Sigmoid colon (tissue), 6 donors: ENCODE measurements at regions not wholly inside any gene's neighbourhood (a gene's known extent, or its start where the extent isn't known, plus 50 kb on each side); places are given as distances from the start of the nearest gene placed in this dataset.

Experiments used
- DNase-seq: peaks from one replicate; pipeline ENCODE4 v3.0.0-alpha.2; 2019
- H3K27ac ChIP-seq, 4 donors: fragments of 200-600 bp; sonication (generic); one replicate each; pipeline ENCODE4 v1.5.1; 2016 to 2019; ENCODE audit warnings: mild to moderate bottlenecking in 1 of 4
- H3K27me3 ChIP-seq, 3 donors: fragments of 200-600 bp; sonication (generic); one replicate each; pipeline ENCODE4 v1.5.1; 2019; ENCODE audit warnings: mild to moderate bottlenecking in 1 of 3
- H3K36me3 ChIP-seq, 4 donors: fragments of 200-600 bp; sonication (generic); one replicate each; pipeline ENCODE4 v1.5.1; 2016 to 2019
- H3K4me1 ChIP-seq, 4 donors: fragments of 200-600 bp; sonication (generic); one replicate each; pipeline ENCODE4 v1.5.1; 2017 to 2019
- H3K4me3 ChIP-seq, 4 donors: fragments of 200-600 bp; sonication (generic); one replicate each; pipeline ENCODE4 v1.5.1; 2017 to 2019; ENCODE audit warnings: mild to moderate bottlenecking in 2 of 4, moderate library complexity in 1 of 4
- H3K9me3 ChIP-seq, 4 donors: fragments of 200-600 bp in 3 of 4; sonication (generic) in 3 of 4; one replicate each; pipeline versions ENCODE4 v1.5.1 to v1.6.1; 2013 to 2019
- CTCF ChIP-seq, 4 experiments: fragments of 450-650 bp in 3 of 4; fragments of 200-600 bp in 1 of 4; IDR thresholded peaks; one replicate each; pipeline ENCODE4 v1.5.1; 2016 to 2019; ENCODE audit warnings: antibody characterized with exemption in 4 of 4, mild to moderate bottlenecking in 3 of 4, moderate library complexity in 2 of 4
- EP300 ChIP-seq, 4 donors: sonication (generic); formaldehyde crosslinking; IDR thresholded peaks; one replicate each; pipeline ENCODE4 v1.6.1; 2017; ENCODE audit warnings: antibody characterized with exemption in 4 of 4
- POLR2A ChIP-seq, 2 donors: fragments of 450-650 bp; IDR thresholded peaks; one replicate each; pipeline ENCODE4 v1.6.1; 2016; ENCODE audit warnings: antibody characterized with exemption in 2 of 2, mild to moderate bottlenecking in 2 of 2, moderate library complexity in 2 of 2
- POLR2AphosphoS5 ChIP-seq, 4 donors: sonication (generic); formaldehyde crosslinking; IDR thresholded peaks; one replicate each; pipeline ENCODE4 v1.6.1; 2017; ENCODE audit warnings: antibody characterized with exemption in 4 of 4
- WGBS, 2 donors: extraction: QIAGEN DNeasy Blood & Tissue Kit; methylation state at CpG; one replicate each; pipeline ENCODE4 v1.1.7; 2013; 5-methylcytosine and 5-hydroxymethylcytosine counted together
- intact Hi-C: fragments of 100-400 bp; cut with DNase I; formaldehyde crosslinking; loops from one replicate; pipeline ENCODE4 v1.15.1; 2023
- donor health status: healthy with polysubstance abuse.
- donor health status: healthy.

GRCh38 chr10:78726171-78726570, 342.6 kb upstream of the ZMIZ1 start:
- 93 to 94% methylated on average over 3 of the region's 3 CpGs for WGBS, 2 donors
- Histone ChIP-seq H3K9me3 (no peaks in the 10 kb centered on the region), H3K36me3 (no peaks in the 10 kb centered on the region), H3K27ac (no peak overlapping the region), H3K4me1 (peaks cover 0 to 10% (median 3%) of the 10 kb centered on the region in 4 donors), H3K4me3 (no peak overlapping the region), H3K27me3 (no peaks in the 10 kb centered on the region)
- DNase-seq, result no peak
- intact Hi-C loops, result no loop called here
- TF ChIP-seq EP300 (IDR thresholded peaks at IDR 0.05), result no peak
- TF ChIP-seq CTCF (IDR thresholded peaks at IDR 0.05), result no peak
- no peak for TF ChIP-seq POLR2AphosphoS5 (IDR thresholded peaks at IDR 0.05)
- no peak for TF ChIP-seq POLR2A (IDR thresholded peaks at IDR 0.05)

DNA sequence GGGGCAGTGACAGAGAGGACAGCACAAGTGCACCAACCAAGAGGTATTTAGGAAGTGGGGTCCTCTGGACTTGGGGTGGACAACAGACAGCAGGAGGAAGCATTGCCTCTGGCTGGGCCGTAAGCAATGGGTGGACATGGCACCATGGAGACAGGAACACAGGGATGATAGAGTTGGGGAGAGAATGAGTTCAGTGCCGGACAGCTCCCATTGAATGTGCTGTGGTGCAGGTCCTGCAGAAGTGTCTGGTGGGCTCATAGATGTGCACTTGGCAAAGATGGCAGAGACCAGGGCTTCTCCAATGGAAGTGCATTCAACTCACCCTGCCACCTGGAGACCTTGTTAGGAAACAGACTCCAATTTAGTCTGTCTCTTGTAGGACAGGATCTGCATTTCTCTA, 341.5 kb upstream of the ZMIZ1 start:
- no peak for DNase-seq
- TF ChIP-seq POLR2AphosphoS5 (IDR thresholded peaks at IDR 0.05), result no peak
- no peak for TF ChIP-seq EP300 (IDR thresholded peaks at IDR 0.05)
- no peak for TF ChIP-seq POLR2A (IDR thresholded peaks at IDR 0.05)
- TF ChIP-seq CTCF (IDR thresholded peaks at IDR 0.05), result no peak
- intact Hi-C loops, result no loop called here
- no peak overlapping the region for H3K4me3 ChIP-seq
- no peaks in the 10 kb centered on the region for H3K27me3 ChIP-seq
- no peaks in the 10 kb centered on the region for H3K9me3 ChIP-seq
- peaks cover 0 to 10% (median 3%) of the 10 kb centered on the region in 4 donors for H3K4me1 ChIP-seq
- 92 to 93% methylated on average over 2 of the region's 2 CpGs for WGBS, 2 donors
- no peak overlapping the region for H3K27ac ChIP-seq
- no peaks in the 10 kb centered on the region for H3K36me3 ChIP-seq

DNA sequence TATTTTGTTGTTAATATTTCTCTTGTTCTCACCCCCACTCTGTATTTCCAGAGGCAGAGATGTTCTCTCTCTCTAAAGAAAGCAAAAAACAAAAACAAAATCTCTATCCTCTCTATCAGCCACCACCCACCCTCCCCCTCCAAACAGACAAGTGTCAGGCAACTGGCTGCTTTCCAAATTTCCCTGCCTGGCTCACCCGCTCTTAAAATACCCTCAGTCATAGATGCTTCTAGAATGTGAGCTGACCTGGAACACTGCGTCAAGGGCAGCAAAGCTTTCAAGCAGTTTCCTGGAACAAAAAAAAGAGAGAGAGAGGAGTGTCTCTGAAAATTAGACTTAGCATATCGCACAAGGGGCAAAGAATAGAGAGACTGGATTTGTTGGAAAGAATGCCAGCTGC, 341.0 kb upstream of the ZMIZ1 start:
- no peak overlapping the region for H3K27ac ChIP-seq
- DNase-seq, result no peak
- no peaks in the 10 kb centered on the region for H3K27me3 ChIP-seq
- H3K36me3 ChIP-seq, result no peaks in the 10 kb centered on the region
- intact Hi-C loops, result no loop called here
- 46 to 61% methylated on average over 3 of the region's 3 CpGs for WGBS, 2 donors
- no peaks in the 10 kb centered on the region for H3K9me3 ChIP-seq
- peaks cover 0 to 10% (median 3%) of the 10 kb centered on the region in 4 donors for H3K4me1 ChIP-seq
- no peak overlapping the region for H3K4me3 ChIP-seq
- TF ChIP-seq CTCF (IDR thresholded peaks at IDR 0.05) (no peak), EP300 (IDR thresholded peaks at IDR 0.05) (no peak)

GRCh38 chr10:78728176-78728575, 340.6 kb upstream of the ZMIZ1 start:
- Histone ChIP-seq H3K27me3 (no peaks in the 10 kb centered on the region), H3K36me3 (no peaks in the 10 kb centered on the region), H3K27ac (no peak overlapping the region), H3K4me3 (no peak overlapping the region), H3K9me3 (no peaks in the 10 kb centered on the region), H3K4me1 (peaks cover 0 to 10% (median 3%) of the 10 kb centered on the region in 4 donors)
- TF ChIP-seq POLR2AphosphoS5 (IDR thresholded peaks at IDR 0.05), result no peak
- TF ChIP-seq EP300 (IDR thresholded peaks at IDR 0.05), result no peak
- TF ChIP-seq CTCF (IDR thresholded peaks at IDR 0.05), result no peak
- no peak for TF ChIP-seq POLR2A (IDR thresholded peaks at IDR 0.05)
- WGBS, 2 donors, result 87 to 97% methylated on average over 2 of the region's 2 CpGs
- DNase-seq, result no peak
- intact Hi-C loops, result no loop called here

DNA sequence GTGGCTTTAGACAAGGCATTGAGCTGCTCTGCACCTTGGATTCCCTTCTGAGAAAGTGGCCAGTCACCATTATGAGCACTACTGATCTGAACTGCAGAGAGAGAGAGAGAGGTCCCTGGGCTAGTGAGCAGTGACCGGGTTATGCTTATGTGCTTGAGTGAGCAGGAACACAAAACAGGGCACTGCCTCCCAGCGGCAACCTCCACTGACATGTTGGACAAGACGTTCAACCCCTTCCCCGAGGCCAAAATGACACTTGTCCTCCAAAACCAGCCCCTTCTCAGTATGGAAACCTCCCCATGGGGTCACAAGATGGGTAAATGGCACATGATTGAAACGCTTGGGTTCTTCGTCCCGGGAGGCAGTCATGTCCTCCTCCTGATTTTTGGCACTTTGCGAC, 339.4 kb upstream of the ZMIZ1 start:
- Histone ChIP-seq H3K4me1 (peaks cover 0 to 10% (median 3%) of the 10 kb centered on the region in 4 donors), H3K4me3 (no peak overlapping the region), H3K36me3 (no peaks in the 10 kb centered on the region), H3K27ac (no peak overlapping the region), H3K27me3 (no peaks in the 10 kb centered on the region), H3K9me3 (no peaks in the 10 kb centered on the region)
- DNase-seq, result no peak
- 91 to 95% methylated on average over 8 of the region's 8 CpGs for WGBS, 2 donors
- no peak for TF ChIP-seq POLR2AphosphoS5 (IDR thresholded peaks at IDR 0.05)
- TF ChIP-seq EP300 (IDR thresholded peaks at IDR 0.05), result no peak
- no peak for TF ChIP-seq POLR2A (IDR thresholded peaks at IDR 0.05)
- no peak for TF ChIP-seq CTCF (IDR thresholded peaks at IDR 0.05)
- intact Hi-C loops, result no loop called here
